BJ (cell line): ENCODE measurements at regions not wholly inside any gene's neighbourhood (a gene's known extent, or its start where the extent isn't known, plus 50 kb on each side); places are given as distances from the start of the nearest gene placed in this dataset.

Source experiments
- CTCF ChIA-PET: fragments of 350-600 bp; formaldehyde crosslinking; extraction: SDS; loops from one replicate; lab custom pipeline; 2021; ENCODE audit warnings: antibody characterized with exemption, inconsistent platforms; lab: Yijun Ruan, JAX
- POLR2A ChIA-PET: fragments of 300-600 bp; sonication (Branson Sonifier 250); formaldehyde crosslinking; extraction: SDS; loops from one replicate; lab custom pipeline; 2021; ENCODE audit warnings: antibody characterized with exemption; lab: Charles Lee
- DNase-seq: peaks from one replicate; pipeline ENCODE4 v3.0.0-alpha.2; 2011; ENCODE audit warnings: low read depth
- H3K27me3 ChIP-seq: 2 replicates; pipeline ENCODE4 v1.6.0; 2011; ENCODE audit warnings: low read length; ENCODE audit not compliant: control insufficient read depth, insufficient read depth
- H3K36me3 ChIP-seq: 2 replicates; pipeline ENCODE4 v1.5.1; 2011; ENCODE audit warnings: low read length; ENCODE audit not compliant: control insufficient read depth, insufficient read depth
- H3K4me3 ChIP-seq: 2 replicates; pipeline ENCODE4 v1.5.1; 2011; ENCODE audit warnings: low read depth, mild to moderate bottlenecking, control low read depth, low read length
- TF ChIP-seq, protein P1 (sequence below): IDR thresholded peaks from 2 replicates; pipeline ENCODE4 v1.5.1; 2011; ENCODE audit warnings: low read depth, mild to moderate bottlenecking, control low read depth, inconsistent platforms, low read length, moderate library complexity; ENCODE audit not compliant: insufficient read depth

DNA sequence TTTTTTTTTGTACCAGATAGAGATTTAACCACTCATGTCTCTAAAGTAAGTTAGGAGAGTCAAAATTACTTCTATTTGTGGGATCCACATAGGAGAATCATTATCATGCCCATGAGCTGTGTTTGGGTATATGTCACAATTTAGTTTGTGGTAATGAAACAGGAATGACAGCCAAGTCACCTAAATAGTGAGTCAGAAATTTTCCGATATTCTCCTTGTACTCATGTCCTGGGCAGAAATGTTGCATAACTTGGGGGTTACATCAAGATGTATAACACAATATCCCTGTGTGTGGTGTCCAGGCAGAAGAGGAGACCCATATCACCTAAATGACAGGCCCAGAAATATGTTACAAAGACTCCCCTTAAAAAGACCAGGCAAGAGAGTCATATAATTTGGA lies 1181.4 kb upstream of the AMELY start:
- CTCF ChIA-PET = no interaction called here

DNA sequence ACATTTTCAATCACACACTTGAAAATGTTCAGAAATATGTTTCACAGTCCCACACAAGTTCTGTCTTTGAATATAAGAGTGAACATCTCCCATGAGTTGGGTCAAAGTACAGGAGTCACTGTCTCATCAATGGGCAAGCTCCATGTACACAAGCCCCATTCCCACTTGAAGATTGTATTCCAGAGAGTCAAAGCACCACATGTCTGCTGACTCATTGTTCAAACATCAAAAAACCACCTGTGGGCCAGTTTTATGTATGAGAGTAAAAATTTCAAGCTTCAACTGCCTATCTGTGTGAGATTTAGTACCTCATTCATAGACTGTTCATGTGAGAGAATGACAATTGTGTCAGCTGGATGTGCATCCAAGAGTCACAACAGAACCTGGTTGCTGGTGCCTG lies 1174.4 kb upstream of the AMELY start:
- POLR2A ChIA-PET = no interaction called here
- TF ChIP-seq, protein P1, sequence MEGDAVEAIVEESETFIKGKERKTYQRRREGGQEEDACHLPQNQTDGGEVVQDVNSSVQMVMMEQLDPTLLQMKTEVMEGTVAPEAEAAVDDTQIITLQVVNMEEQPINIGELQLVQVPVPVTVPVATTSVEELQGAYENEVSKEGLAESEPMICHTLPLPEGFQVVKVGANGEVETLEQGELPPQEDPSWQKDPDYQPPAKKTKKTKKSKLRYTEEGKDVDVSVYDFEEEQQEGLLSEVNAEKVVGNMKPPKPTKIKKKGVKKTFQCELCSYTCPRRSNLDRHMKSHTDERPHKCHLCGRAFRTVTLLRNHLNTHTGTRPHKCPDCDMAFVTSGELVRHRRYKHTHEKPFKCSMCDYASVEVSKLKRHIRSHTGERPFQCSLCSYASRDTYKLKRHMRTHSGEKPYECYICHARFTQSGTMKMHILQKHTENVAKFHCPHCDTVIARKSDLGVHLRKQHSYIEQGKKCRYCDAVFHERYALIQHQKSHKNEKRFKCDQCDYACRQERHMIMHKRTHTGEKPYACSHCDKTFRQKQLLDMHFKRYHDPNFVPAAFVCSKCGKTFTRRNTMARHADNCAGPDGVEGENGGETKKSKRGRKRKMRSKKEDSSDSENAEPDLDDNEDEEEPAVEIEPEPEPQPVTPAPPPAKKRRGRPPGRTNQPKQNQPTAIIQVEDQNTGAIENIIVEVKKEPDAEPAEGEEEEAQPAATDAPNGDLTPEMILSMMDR = no peak
- Histone ChIP-seq H3K36me3 (no peaks in the 10 kb centered on the region), H3K27me3 (no peaks in the 10 kb centered on the region), H3K4me3 (no peak overlapping the region)
- CTCF ChIA-PET = no interaction called here
- DNase-seq = no peak

More for the DNA sequence above, 1181.4 kb upstream of the AMELY start:
- Histone ChIP-seq H3K36me3 (no peaks in the 10 kb centered on the region), H3K4me3 (no peak overlapping the region), H3K27me3 (no peaks in the 10 kb centered on the region)
- DNase-seq = no peak
- POLR2A ChIA-PET = no interaction called here
- TF ChIP-seq, protein P1 = no peak

DNA sequence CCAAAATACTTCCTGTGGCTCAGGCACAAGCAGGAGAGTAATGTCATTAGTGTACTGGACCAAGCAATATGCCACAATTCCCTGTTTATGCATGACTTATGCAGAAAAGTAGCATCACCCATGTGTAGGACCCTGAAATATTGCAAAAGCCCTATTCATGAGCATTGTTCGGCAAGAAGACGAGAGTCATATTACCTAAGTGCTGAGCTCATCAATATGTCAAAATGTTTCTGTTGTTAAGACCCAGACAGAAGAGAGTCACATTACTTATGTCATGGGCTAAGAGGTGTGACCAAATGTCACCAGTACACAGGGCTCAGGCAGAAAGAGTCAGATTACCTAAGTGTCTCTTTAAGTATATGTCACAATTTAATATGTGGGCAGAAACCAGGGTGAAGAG lies 1172.6 kb upstream of the AMELY start:
- TF ChIP-seq, protein P1 = no peak
- DNase-seq = no peak

DNA sequence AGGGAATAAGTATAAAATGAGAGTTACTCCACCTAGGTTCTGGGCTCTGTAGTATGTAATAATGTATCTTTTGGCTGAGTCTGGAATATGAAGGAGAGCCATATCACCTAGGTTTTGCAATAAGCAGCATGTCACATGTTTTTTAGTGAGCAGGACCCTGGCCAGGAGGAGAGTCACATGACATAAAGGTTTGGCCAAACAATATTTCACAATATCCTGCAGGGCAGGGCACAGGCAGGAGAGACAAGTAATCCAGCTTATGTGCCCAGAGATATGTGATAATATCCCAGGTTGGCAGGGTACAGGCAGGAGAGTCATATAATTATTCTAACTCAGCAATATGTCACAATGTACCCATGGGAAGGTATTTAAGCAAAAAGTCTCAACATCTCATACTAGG lies 1169.6 kb upstream of the AMELY start:
- CTCF ChIA-PET = no interaction called here
- POLR2A ChIA-PET = no interaction called here
- Histone ChIP-seq H3K36me3 (no peaks in the 10 kb centered on the region), H3K4me3 (no peak overlapping the region), H3K27me3 (no peaks in the 10 kb centered on the region)
- TF ChIP-seq, protein P1 = no peak
- DNase-seq = no peak

More for the DNA sequence above, 1172.6 kb upstream of the AMELY start:
- CTCF ChIA-PET = no interaction called here
- Histone ChIP-seq H3K4me3 (no peak overlapping the region), H3K36me3 (no peaks in the 10 kb centered on the region), H3K27me3 (no peaks in the 10 kb centered on the region)
- POLR2A ChIA-PET = no interaction called here

DNA sequence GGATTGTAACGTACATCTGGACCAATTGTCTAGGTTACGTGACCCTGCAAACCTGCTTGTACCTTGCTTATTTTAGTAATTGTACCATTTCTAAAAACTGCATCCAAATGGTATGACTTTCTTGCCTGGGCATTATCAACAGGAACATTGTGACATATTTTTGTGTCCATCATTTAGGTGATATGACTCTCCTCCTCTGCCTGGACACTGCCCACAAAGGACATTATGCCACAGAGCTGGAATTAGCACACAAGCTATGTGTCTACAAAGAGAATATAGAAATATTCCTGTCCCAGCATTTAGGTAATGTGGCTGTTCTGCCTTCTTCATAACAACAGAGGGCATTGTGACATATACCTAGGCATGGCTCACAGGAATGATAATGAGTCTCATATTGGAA lies 1153.7 kb upstream of the AMELY start:
- POLR2A ChIA-PET = no interaction called here
- CTCF ChIA-PET = no interaction called here
- Histone ChIP-seq H3K27me3 (no peaks in the 10 kb centered on the region), H3K4me3 (no peak overlapping the region), H3K36me3 (no peaks in the 10 kb centered on the region)
- TF ChIP-seq, protein P1 = no peak
- no peak for DNase-seq
